Fibroblast of the conjunctiva (primary cell): ENCODE measurements at regions not wholly inside any gene's neighbourhood (a gene's known extent, or its start where the extent isn't known, plus 50 kb on each side); places are given as distances from the start of the nearest gene placed in this dataset.
"Not testable (repeated sequence)": the region's sequence is repeated elsewhere in the genome, so short reads cannot be mapped to it uniquely, and the experiment has no call there.

Experiments
- DNase-seq: peaks from one replicate; pipeline ENCODE4 v3.0.0-alpha.2; 2010; ENCODE audit warnings: low read depth

- not testable (repeated sequence) for DNase-seq
Measured at GRCh38 chr6:21282360-21282759, 311.2 kb upstream of the SOX4 start.

- DNase-seq: no peak
Measured at GRCh38 chr6:21284166-21284565, 309.4 kb upstream of the SOX4 start.

- no peak for DNase-seq
Measured at GRCh38 chr6:21284706-21285105, 308.8 kb upstream of the SOX4 start.

GRCh38 chr6:21294144-21294543, 299.4 kb upstream of the SOX4 start:
- DNase-seq: no peak

GRCh38 chr6:21295506-21296240, 297.9 kb upstream of the SOX4 start:
- peak; percentile 16 for DNase-seq

- DNase-seq: no peak
Measured at GRCh38 chr6:21297665-21298064, 295.9 kb upstream of the SOX4 start.

GRCh38 chr6:21299216-21299615, 294.3 kb upstream of the SOX4 start:
- DNase-seq: no peak

GRCh38 chr6:21300439-21300838, 293.1 kb upstream of the SOX4 start:
- DNase-seq: no peak

- peak; percentile 88 for DNase-seq
Measured at GRCh38 chr6:21305893-21306332, 287.6 kb upstream of the SOX4 start.

- DNase-seq: no peak
Measured at GRCh38 chr6:21306546-21306945, 287.0 kb upstream of the SOX4 start.

- DNase-seq: no peak
Measured at GRCh38 chr6:21309807-21310221, 283.7 kb upstream of the SOX4 start.

GRCh38 chr6:21310568-21311140, 282.9 kb upstream of the SOX4 start:
- no peak for DNase-seq

- DNase-seq: no peak
Measured at GRCh38 chr6:21312118-21312517, 281.4 kb upstream of the SOX4 start.

- no peak for DNase-seq
Measured at GRCh38 chr6:21317642-21318041, 275.9 kb upstream of the SOX4 start.

GRCh38 chr6:21321076-21321475, 272.5 kb upstream of the SOX4 start:
- no peak for DNase-seq

- no peak for DNase-seq
Measured at GRCh38 chr6:21321531-21321930, 272.0 kb upstream of the SOX4 start.

GRCh38 chr6:21323577-21323976, 270.0 kb upstream of the SOX4 start:
- no peak for DNase-seq

GRCh38 chr6:21325201-21325856, 268.2 kb upstream of the SOX4 start:
- DNase-seq: no peak

- DNase-seq: no peak
Measured at GRCh38 chr6:21327326-21328112, 266.0 kb upstream of the SOX4 start.

- no peak for DNase-seq
Measured at GRCh38 chr6:21331235-21331634, 262.3 kb upstream of the SOX4 start.

GRCh38 chr6:21332077-21332476, 261.5 kb upstream of the SOX4 start:
- no peak for DNase-seq

GRCh38 chr6:21332660-21333059, 260.9 kb upstream of the SOX4 start:
- DNase-seq: no peak

GRCh38 chr6:21333715-21334114, 259.8 kb upstream of the SOX4 start:
- DNase-seq: no peak
